Stimulated activated naive CD4-positive, alpha-beta T cell (primary cell): ENCODE measurements at regions not wholly inside any gene's neighbourhood (a gene's known extent, or its start where the extent isn't known, plus 50 kb on each side); places are given as distances from the start of the nearest gene placed in this dataset.

Experiments
- DNase-seq, 6 experiments: peaks; one replicate each; lab custom pipeline; 2025; lab: John Stamatoyannopoulos, UW

DNA sequence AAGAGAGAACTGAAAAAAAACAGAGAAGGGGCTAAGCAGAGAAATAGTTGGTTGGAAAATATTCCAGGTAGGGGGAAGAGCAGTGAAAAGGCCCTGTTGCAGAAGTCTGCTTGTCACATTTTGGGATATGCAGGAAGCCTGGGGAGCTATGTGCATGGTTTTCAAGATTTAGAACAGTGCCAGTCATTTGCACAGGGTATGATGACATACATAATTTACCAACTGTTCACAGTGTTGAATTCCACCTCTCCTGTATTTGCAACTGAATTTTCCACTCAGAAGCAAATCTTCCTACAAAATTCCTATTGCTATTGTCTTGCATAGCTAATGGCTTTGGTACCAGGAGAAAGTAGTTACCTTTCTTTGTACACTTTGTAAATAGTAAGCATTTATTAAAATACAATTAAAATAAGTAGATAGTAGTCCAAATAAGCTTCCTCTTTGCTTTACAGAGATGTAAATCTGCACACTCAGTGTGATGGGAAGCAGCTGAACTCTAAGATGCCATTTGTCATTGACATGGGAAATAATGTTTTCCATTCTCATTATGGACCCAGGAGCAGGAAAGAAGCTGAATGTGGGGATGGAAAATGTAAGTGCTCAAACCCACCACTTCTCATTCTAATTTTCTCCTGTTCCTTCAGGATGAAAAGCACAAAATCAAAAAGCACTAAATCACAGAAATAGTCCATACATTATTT, 177.4 kb downstream of the BTG1 start:
- DNase-seq, result no peak

DNA sequence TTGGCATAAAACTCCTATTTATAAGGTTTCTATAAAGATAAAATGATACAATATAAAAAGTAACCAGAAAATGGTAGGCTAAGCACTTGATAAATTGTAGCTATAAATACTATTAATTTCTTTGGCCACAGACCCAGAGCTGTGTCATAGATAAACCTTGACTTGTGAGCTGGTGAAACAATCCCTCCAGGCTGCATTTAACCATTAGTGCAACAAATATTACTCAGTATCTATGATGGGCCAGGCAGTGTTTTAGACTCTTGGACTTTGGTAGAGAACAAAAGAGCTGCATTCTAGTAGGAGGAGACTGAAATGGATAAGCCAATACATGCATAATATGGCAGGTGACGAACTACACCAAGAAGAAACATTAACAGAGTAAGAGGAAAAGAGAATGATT, 178.1 kb downstream of the BTG1 start:
- DNase-seq, result no peak

DNA sequence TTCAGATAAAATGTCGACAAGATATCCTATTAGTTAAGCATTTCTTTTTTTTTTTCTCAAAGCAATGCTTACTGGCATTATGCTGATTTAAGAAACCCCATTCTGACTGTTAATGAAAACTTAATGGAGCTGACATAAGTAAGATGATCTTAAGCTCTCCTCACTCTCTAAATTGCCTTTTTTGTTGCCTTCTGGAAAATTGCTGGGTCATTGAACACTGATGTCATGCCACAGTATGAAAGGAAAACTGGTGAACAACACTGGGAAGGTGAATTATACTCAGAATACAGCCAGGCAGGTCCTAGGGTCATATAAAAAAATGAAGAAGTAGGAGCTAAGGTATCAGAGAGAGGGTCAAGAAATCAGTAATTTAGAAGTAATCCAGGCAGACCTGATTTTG, 179.9 kb downstream of the BTG1 start:
- no peak for DNase-seq

DNA sequence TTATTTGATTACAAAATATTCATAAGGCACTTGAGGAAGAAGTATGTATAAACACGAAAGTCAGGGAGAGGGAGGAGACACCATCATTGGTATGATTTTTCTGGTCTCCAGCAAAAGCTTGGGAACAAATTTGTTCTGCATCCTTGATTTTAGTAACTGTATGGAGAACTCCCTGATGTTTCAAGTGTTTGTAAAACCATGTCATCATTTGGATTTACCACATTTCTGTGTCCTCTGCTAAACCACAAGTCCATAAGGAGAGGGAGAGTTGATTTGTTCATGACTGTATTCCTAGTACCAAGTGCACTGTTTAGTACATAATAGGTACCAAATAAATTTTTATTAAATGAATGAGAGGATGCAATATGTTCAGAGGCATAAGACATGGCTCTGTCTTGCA, 181.1 kb downstream of the BTG1 start:
- no peak for DNase-seq

DNA sequence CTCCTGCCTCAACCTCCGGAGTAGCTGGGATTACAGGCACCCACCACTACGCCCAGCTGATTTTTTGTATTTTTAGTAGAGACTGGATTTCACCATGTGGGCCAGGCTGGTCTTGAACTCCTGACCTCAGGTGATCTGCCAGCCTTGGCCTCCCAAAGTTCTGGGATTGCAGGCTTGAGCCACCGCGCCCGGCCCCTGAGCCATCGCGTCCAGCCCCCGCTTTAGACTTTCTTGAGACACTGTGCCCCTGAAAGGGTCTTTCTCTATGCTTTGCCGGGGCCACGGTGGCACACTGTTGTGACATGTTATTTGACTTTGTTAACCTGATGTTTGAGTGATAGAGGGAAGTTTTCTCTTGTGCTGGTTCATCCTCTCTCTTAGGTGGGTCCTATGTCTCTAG, 186.4 kb downstream of the BTG1 start:
- no peak for DNase-seq

DNA sequence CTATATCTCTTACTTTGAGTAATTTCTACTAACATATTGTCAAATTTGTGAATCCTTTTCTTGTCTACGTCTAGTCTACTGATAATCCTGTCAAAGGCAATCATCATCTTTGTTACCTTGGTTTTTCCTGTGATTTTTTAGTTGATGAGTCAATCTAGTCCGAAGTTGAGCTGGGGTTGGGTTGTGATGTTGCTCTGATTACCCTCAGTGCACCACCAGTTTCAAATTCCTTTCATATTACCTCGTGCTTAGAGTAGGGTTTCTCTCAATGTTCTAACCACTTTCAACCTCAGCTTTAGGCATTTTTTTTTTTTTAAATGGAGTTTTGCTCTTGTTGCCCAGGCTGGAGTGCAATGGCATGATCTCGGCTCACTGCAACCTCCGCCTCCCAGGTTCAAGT, 186.8 kb downstream of the BTG1 start:
- DNase-seq, result no peak

DNA sequence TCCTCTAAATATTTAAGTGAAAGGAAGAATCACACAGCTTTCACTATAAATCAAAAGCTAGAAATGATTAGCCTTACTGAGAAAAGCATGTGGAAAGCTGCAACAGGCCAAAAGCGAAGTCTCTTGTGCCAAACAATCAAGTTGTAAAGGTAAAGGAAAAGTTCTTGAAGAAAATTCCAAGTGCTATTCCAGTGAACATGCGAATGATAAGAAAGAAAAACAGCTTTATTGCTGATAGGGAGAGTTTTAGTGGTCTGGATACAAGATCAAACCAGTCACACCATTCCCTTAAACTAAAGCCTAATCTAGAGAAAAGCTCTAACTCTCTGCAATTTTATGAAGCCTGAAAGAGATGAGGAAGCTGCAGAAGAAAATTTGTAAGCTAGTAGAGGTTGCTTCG, 190.9 kb downstream of the BTG1 start:
- no peak for DNase-seq

DNA sequence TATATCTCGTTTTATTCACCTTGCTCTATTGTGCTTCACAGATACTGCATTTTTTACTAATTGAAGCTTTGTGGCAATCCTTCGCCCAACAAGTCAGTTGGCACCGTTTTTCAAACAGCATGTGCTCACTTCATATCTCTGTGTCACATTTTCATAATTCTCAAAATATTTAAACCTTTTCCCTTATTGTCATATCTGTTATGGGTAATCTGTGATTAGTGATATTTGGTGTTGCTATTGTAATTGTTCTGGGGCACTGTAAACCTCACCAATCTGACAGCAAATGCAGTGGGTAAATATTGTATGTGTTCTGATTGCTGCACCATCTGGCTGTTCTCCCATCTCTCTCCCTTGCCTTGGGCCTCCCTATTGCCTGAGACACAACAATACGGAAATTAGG, 191.3 kb downstream of the BTG1 start:
- DNase-seq, result no peak

DNA sequence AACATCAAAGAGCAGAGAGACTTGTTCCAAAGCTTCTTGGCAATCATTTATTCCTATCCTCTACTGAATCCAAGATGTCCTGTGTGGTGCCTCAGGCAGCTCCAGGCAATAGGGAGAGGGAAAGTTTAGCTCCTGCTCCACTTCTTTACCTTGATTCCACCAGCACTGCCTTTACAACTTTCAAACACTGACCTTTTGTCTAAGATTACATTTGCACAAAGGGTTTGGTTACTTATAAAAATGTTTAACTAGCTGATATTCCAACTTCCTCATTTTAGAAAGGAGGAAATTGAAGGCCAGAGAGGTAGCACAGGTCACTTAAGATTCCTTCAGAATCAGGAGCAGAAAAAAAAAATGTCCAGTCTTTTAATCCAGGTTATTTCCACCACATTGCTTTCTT, 192.7 kb downstream of the BTG1 start:
- no peak for DNase-seq

DNA sequence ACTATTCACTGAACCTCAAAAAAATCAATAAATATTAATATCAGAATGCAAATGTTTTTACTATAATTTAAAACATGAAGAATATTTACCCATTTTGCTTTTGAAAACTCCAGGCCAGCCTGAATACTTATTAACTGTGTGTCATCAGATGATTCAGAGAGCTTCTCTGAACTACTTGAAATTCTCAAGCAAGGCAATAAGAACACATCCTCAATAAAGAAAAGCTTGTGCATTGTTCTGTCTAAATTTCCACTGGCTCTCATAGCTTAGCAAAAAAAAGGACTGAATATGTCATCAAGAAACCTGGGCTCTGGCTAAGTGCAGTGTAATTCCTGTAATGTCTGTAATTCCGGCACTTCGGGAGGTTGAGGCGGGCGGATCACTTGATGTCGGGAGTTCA, 194.1 kb downstream of the BTG1 start:
- DNase-seq, result no peak

DNA sequence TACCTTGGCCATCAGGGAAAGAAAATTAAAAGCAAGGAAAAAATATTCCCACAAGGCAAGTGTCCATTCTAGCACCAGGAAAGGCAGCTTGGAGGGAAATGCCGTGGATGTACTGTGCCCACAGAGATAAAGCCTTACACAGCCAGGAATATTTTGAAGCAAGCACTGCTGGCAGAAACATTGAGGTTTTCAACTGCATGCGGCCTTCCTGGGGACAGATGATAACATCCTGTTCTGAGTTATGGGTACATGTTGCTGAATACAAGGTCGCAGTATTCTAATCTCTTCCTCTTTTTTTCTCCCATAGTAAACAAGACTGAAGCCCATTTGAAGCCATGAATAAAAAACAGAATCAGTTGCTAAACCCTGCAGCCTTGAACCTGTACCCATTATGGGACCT, 197.1 kb downstream of the BTG1 start:
- DNase-seq, result no peak

DNA sequence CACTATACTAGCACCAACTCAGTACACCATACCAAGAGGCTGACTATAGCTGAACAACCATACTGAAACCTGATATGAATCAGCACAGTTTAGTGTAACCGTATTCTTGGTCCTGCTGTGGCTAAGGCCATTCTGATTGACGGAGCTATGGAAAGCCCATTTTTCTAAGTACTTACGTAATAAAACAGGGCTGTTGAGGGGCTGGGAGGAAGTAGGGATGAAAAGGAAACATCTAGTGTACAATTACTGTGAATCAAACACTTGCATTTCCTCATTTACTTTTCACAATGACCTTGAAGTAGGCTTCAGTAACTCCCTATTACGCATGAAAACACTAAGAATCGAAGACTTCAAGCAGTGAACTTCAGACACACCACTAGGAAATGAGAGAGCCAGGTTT, 198.2 kb downstream of the BTG1 start:
- no peak for DNase-seq

DNA sequence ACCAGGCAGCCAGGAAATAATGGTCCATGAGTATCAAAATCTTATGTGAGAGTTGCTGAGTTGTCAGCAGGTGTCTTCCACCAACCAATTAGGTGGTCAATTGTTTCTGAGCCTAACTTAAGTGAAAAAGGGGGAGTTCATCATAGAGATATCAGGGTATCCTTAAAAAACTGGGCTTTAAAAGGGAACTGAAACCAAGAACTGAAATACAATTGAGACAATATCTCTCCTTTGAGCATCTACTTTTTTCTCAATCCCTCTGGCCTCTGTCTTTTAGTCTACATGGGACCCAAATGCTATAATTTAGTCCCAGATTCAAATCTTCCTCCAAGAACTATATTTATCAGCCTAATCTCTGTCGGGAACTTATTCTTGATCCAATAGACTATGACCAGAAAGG, 201.0 kb downstream of the BTG1 start:
- no peak for DNase-seq

DNA sequence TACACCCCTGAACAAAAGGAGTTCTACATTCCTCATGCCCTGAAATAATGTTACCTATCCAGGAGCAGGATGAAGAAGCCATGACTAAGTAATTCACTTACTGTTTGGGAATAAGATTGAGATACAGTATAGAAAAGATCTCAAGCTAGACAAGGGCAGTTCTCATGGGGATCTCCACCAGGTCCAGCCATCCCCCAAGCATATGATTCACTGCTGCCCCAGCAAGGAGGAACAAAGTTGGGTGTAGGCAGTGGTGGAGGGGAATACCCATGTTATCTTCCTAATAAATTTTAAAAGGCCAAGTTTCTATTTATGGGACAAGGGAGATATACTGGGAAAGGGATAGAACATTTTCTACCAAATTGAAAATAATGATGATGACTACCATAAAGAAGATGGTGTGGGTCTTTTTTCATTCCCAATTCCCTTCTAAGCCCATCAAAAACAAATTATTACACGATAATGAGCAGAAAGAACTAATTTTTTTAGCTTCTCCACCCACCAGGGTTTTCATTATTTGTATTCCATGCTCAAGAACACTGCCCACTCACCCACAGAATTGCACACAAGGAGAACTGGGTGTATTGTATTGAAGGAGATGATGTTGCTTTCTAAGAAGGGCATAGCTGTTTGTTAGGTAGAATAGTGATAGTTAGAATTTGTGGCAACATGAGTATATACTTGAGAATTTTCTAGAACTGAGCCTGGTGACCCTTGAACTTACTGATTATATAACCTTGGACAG, 204.6 kb downstream of the BTG1 start:
- no peak for DNase-seq

DNA sequence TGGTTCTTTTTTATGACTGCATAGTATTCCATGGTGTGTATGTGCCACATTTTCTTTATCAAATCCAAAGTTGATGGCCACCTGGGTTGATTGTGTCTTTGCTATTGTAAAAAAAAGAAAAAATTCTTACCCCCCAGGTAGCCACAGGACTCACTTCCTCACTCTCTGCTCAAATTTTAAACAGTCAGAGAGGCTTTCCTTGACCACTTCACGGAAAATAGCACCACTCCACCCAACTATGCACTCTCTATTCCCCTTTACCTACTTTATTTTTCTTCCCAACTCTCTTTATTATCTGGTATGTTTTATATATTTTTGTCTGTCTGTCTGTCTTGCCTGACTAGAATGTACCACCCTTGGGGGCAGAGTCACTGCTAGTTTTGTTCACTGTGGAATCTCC, 205.3 kb downstream of the BTG1 start:
- no peak for DNase-seq

DNA sequence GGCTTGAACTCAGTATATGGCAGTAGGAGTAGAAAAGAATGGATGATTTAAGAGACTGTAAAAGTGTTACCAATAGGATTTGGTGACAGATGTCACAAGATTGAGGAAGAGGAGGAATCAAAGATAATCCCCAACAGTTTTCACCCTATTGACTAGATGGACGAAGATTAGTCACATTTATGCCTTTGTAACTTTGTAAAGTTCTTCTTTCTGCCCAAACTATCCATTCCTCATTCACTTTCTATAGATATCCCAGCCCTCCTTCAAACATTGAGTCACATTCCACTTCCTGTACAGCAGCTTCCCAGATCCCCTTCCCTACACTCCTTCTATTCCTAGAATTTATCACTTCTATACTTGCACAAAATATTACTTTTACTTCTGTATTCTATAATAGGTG, 207.9 kb downstream of the BTG1 start:
- DNase-seq, result no peak

DNA sequence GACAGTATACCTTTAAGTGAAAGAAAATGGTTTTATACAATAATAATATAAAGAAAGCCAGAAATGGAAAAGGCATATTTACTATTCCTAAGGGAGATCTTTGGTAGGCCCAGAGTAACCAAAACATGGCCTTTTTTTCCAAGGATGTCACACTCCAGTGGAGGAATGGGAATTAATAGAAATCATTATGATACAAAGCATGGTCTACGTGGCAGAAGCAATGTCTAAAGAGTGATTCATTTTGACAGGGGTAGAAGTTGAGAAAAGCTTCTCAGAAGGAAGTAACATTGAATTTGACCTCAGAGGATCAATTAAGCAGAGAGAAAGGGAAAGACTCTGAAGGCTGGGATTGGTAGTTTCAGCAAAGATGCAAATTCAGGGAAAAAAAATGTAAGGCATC, 208.6 kb downstream of the BTG1 start:
- no peak for DNase-seq

DNA sequence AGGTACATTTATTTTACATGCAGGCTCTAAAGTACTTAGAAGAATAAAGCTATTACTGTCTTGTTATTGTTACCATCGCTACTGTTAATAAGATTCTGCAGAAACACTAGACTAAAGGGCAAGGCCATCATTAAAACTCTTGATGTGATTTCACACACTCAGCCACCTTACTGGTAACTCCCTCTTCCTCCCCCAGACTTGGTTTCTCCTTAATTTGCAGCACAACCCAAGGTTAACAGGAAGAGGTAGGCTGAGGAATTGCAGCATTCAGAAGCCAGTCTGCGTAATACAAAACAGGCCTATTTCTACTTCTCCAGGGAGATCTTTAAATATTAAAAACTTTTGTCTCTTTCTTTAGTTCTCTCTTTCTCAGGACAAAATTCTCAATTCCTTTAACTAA, 210.3 kb downstream of the BTG1 start:
- no peak for DNase-seq

DNA sequence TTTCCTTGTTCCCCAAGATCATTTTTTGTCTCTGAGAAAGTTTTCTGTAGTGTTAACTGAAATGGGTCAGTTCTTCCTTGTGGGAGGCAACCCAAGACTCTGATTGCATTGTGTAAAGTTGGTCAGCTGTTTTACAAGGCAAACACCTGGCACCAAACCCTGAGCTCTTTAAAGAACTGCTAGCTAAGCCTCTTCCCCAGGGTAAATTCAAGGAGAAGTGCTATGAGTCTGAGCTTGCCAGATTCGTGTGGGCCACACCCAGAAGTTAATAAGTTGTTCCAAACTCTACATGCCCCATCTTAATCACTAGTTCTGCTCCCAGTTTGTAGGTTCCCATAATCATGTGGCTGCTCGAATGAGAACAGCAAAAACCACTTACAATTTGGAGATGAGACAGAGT, 214.5 kb downstream of the BTG1 start:
- no peak for DNase-seq

DNA sequence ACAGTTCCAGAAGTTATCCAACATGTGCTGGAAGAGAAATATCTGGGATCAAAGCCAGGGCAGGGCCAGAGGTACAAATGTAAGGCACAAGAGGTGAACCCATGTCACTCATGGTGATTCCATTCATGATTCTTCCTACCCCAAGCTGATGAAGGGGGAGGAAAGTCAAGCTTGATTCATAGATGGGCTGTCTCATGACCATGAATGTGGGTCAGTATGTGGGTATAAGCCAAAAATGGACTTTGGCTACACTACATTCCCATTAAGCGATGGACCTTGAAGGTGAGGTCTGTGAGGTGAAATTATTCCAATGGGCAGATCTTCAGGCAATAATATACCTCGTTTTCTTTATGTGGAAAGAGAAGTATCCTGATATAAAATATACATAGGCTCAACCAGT, 217.1 kb downstream of the BTG1 start:
- no peak for DNase-seq

DNA sequence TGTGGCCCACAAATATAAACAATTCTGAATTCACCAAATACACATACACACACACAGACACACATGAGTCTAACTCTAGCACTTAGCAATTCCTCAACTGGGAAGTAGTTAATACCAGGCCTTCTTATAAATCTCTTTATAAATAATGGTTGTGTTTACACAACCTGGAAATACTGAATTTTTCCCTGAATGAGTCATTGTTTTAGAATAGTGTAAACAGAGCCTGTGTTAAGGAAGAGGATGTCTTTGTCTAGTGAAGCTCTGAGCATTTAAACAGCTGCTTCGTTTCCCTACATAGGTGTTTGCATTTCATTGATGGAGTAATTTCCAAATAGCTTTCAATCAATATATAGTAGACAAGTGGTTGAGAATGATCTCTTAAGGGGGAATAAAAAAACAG, 218.8 kb downstream of the BTG1 start:
- no peak for DNase-seq

DNA sequence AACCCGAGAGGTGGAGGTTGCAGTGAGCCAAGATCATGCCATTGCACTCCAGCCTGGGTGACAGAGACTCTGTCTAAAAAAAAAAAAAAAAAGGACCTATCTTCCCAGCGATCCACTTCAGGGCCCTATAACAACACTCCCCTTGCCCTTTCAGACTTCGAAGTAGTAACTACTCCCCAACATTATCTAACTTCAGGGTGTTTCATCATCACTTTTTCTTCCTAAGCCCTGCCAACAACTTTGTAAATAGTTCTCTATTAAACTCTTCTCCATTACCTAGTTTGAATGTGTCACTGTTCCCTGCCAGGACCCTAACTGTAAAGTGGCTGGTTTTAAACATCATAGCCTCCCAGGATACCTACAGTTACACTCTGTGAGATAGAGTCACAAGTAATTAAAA, 220.8 kb downstream of the BTG1 start:
- DNase-seq, result no peak

DNA sequence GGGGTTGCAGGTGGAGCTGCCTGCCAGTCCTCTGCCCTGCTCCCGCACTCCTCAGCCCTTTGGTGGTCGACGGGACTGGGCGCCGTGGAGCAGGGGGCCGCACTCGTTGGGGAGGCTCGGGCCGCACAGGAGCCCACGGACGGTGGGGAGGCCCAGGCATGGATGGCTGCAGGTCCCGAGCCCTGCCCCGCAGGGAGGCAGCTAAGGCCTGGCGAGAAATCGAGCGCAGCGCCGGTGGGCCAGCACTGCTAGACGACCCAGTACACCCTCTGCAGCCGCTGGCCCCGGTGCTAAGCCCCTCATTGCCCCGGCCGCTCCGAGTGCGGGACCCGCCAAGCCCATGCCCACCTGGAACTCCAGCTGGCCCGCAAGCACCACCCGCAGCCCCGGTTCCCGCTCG, 221.8 kb downstream of the BTG1 start:
- no peak for DNase-seq

DNA sequence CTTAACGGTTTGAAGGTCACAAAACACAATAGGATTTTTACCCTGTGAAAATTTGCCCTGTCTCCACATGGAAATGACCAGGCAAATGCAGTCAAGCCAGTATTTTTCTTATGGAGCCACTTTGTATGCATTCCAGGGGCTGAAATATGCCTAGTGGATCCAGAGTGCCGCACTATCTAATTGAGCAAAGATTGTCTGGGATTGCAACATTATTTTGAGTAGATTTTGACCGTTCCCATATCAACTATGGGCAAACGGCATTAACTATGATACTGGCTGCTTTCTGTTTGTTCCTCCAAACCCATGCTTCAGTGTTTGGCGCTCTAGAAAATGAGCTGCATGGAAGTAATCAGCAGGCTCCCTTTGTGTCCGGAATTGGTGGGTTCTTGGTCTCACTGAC, 223.0 kb downstream of the BTG1 start:
- no peak for DNase-seq
